ENCODE measurements at regions not wholly inside any gene's neighbourhood (a gene's known extent, or its start where the extent isn't known, plus 50 kb on each side); places are given as distances from the start of the nearest gene placed in this dataset.

GRCh38 chr4:182141061-182141460, 102.1 kb upstream of the TENM3 start:
- no peak for DNase-seq (ENCODE audit: low spot score)
- POLR2A ChIA-PET: no interaction called here
- Histone ChIP-seq H3K4me2 (ENCODE audit: low read depth, low read length) (no peak overlapping the region), H3K27me3 (ENCODE audit: control insufficient read depth in 1 of 2, insufficient read depth in 2 of 2, low read length in 2 of 2) (peaks cover 6 to 54% of the 10 kb centered on the region in 2 experiments; a peak in 4 of 5 replicates), H2AFZ (ENCODE audit: low read length) (no peak overlapping the region), H3K79me2 (ENCODE audit: insufficient read depth, low read length) (no peaks in the 10 kb centered on the region), H3K4me1 (ENCODE audit: insufficient read depth, low read length) (no peaks in the 10 kb centered on the region), H3K9ac (ENCODE audit: insufficient read depth, low read depth, low read length) (no peak overlapping the region), H3K27ac (ENCODE audit: extremely low read length, insufficient read depth, low read length) (no peak overlapping the region), H3K9me3 (ENCODE audit: low read length) (no peaks in the 10 kb centered on the region), H4K20me1 (ENCODE audit: insufficient read depth, low read length) (no peaks in the 10 kb centered on the region), H3K4me3 (replicated peaks in 1 of 3; ENCODE audit: insufficient read depth in 1 of 3, low read depth in 2 of 3, low read length in 3 of 3) (no peak overlapping the region), H3K36me3 (replicated peaks in 1 of 2; ENCODE audit: control insufficient read depth in 1 of 2, insufficient read depth in 2 of 2, low read length in 2 of 2) (no peaks in the 10 kb centered on the region)
- 41% methylated on average over 10 of the region's 26 CpGs for WGBS (ENCODE audit: low lambda C conversion rate)
- intact Hi-C loops (cut with micrococcal nuclease; ENCODE audit: unreplicated experiment) (no loop called here), in situ Hi-C loops (cut with HindIII; ENCODE audit: extremely low pct_ligation_motif_present, low pct_unique_long_range_greater_than_20kb) (no loop called here)
- FAIRE-seq: no peak
- BruUV-seq (replicated peaks): no TSS peak
- CTCF ChIA-PET (ENCODE audit: low intra/inter-chr PET ratio, low total read pairs): no interaction called here
- ATAC-seq: no peak
- TF ChIP-seq NFE2L2 (IDR thresholded peaks at IDR 0.05; ENCODE audit: low read length): no peak
- no peak for TF ChIP-seq HNF4A (CRISPR knock-in tag; IDR thresholded peaks at IDR 0.05)
- TF ChIP-seq EEA1 (CRISPR knock-in tag; IDR thresholded peaks at IDR 0.05; ENCODE audit: borderline replicate concordance): no peak
- TF ChIP-seq CHCHD3 (CRISPR knock-in tag; IDR thresholded peaks at IDR 0.05): no peak
- no peak for TF ChIP-seq BATF2 (CRISPR knock-in tag; IDR thresholded peaks at IDR 0.05)
- no peak for TF ChIP-seq GLMP (CRISPR knock-in tag; IDR thresholded peaks at IDR 0.05; ENCODE audit: borderline replicate concordance)
- TF ChIP-seq MLXIP (CRISPR knock-in tag; IDR thresholded peaks at IDR 0.05; ENCODE audit: borderline replicate concordance): no peak
- no peak for TF ChIP-seq ZNF362 (CRISPR knock-in tag; IDR thresholded peaks at IDR 0.05; ENCODE audit: borderline replicate concordance)
- TF ChIP-seq NR1H2 (CRISPR knock-in tag; IDR thresholded peaks at IDR 0.05; ENCODE audit: borderline replicate concordance, low read depth): no peak
- TF ChIP-seq GABPB1 (CRISPR knock-in tag; IDR thresholded peaks at IDR 0.05): no peak
- TF ChIP-seq ZNF382 (CRISPR knock-in tag; IDR thresholded peaks at IDR 0.05; ENCODE audit: borderline replicate concordance): no peak
- no peak for TF ChIP-seq ZNF674 (CRISPR knock-in tag; IDR thresholded peaks at IDR 0.05; ENCODE audit: low read depth)
- no peak for TF ChIP-seq ZBED4 (CRISPR knock-in tag; IDR thresholded peaks at IDR 0.05; ENCODE audit: borderline replicate concordance)
- no peak for TF ChIP-seq ZBTB43 (CRISPR knock-in tag; conservative IDR thresholded peaks at IDR 0.05)

Measured in HepG2 (cell line).